HG02973 (cell line): ENCODE measurements at regions not wholly inside any gene's neighbourhood (a gene's known extent, or its start where the extent isn't known, plus 50 kb on each side); places are given as distances from the start of the nearest gene placed in this dataset.
"Not testable (repeated sequence)": the region's sequence is repeated elsewhere in the genome, so short reads cannot be mapped to it uniquely, and the experiment has no call there.

Source experiments
- ATAC-seq: cut with Tn5 transposase; IDR thresholded peaks from one replicate; pipeline ENCODE4 v1.9.1; 2021; ENCODE audit warnings: moderate library complexity; ENCODE audit not compliant: unreplicated experiment

GRCh38 chr3:147160984-147161383 lies 245.4 kb downstream of the ZIC4 start:
- no peak for ATAC-seq

- ATAC-seq = no peak
These were observed 247.2 kb downstream of the ZIC4 start for GRCh38 chr3:147159141-147159540.

- ATAC-seq = no peak
These were observed 248.7 kb downstream of the ZIC4 start for GRCh38 chr3:147157631-147158030.

GRCh38 chr3:147154988-147155387 lies 251.4 kb downstream of the ZIC4 start:
- ATAC-seq = not testable (repeated sequence)

GRCh38 chr3:147153830-147154539 lies 252.4 kb downstream of the ZIC4 start:
- ATAC-seq = no peak

- ATAC-seq = no peak
These were observed 253.9 kb downstream of the ZIC4 start for GRCh38 chr3:147152476-147152875.

- ATAC-seq = no peak
These were observed 264.6 kb downstream of the ZIC4 start for GRCh38 chr3:147141516-147142288.

GRCh38 chr3:147139341-147139740 lies 267.0 kb downstream of the ZIC4 start:
- no peak for ATAC-seq

- no peak for ATAC-seq
These were observed 274.2 kb downstream of the ZIC4 start for GRCh38 chr3:147132168-147132567.

- no peak for ATAC-seq
These were observed 275.9 kb downstream of the ZIC4 start for GRCh38 chr3:147130461-147130860.

GRCh38 chr3:147129665-147130064 lies 276.7 kb downstream of the ZIC4 start:
- ATAC-seq = no peak

- ATAC-seq = no peak
These were observed 284.0 kb downstream of the ZIC4 start for GRCh38 chr3:147122350-147122749.

- no peak for ATAC-seq
These were observed 286.4 kb downstream of the ZIC4 start for GRCh38 chr3:147119989-147120388.

- ATAC-seq = no peak
These were observed 287.0 kb downstream of the ZIC4 start for GRCh38 chr3:147119346-147119745.

GRCh38 chr3:147118611-147119010 lies 287.7 kb downstream of the ZIC4 start:
- no peak for ATAC-seq

- no peak for ATAC-seq
These were observed 288.7 kb downstream of the ZIC4 start for GRCh38 chr3:147117631-147118030.

GRCh38 chr3:147113293-147114044 lies 292.9 kb downstream of the ZIC4 start:
- ATAC-seq = no peak

GRCh38 chr3:147099076-147099475 lies 307.3 kb downstream of the ZIC4 start:
- no peak for ATAC-seq

GRCh38 chr3:147090461-147090860 lies 315.9 kb downstream of the ZIC4 start:
- no peak for ATAC-seq

GRCh38 chr3:147089286-147089685 lies 317.1 kb downstream of the ZIC4 start:
- ATAC-seq = no peak

GRCh38 chr3:147059500-147059899 lies 346.8 kb downstream of the ZIC4 start:
- ATAC-seq = not testable (repeated sequence)

- no peak for ATAC-seq
These were observed 356.5 kb downstream of the ZIC4 start for GRCh38 chr3:147049821-147050220.
